Kidney (tissue), 13 donors: ENCODE measurements at regions not wholly inside any gene's neighbourhood (a gene's known extent, or its start where the extent isn't known, plus 50 kb on each side); places are given as distances from the start of the nearest gene placed in this dataset.

Experiments
- DNase-seq, 5 donors: peaks; one replicate each; pipeline ENCODE4 v3.0.0-alpha.2; 2013 to 2020
- FAIRE-seq: peaks from 2 replicates; lab custom pipeline; 2012; peaks lifted over from hg19 to GRCh38; lab: Jason Lieb, UNC
- H3K27ac ChIP-seq, 2 donors: one replicate each; pipeline ENCODE4 v1.7.0; 2013; ENCODE audit warnings: low read depth in 2 of 2, low read length in 2 of 2, inconsistent platforms in 1 of 2
- H3K27me3 ChIP-seq: one replicate; pipeline ENCODE4 v1.7.1; 2013; ENCODE audit warnings: low read length, inconsistent platforms; ENCODE audit not compliant: control insufficient read depth, insufficient read depth
- H3K36me3 ChIP-seq, 3 donors: one replicate each; pipeline versions ENCODE4 v1.7.0 to v1.7.1; 2013; ENCODE audit warnings: low read length in 3 of 3, control low read depth in 1 of 3, inconsistent platforms in 1 of 3; ENCODE audit not compliant: insufficient read depth in 3 of 3, control insufficient read depth in 2 of 3
- H3K4me1 ChIP-seq, 3 donors: one replicate each; pipeline versions ENCODE4 v1.7.0 to v1.7.1; 2013; ENCODE audit warnings: low read length in 3 of 3, inconsistent platforms in 1 of 3, low read depth in 1 of 3; ENCODE audit not compliant: control insufficient read depth in 2 of 3, insufficient read depth in 2 of 3
- H3K4me3 ChIP-seq, 3 donors: one replicate each; pipeline versions ENCODE4 v1.7.0 to v1.8.1; 2013; ENCODE audit warnings: low read length in 3 of 3, control low read depth in 1 of 3, inconsistent platforms in 1 of 3
- H3K9ac ChIP-seq, 3 donors: one replicate each; pipeline versions ENCODE4 v1.7.0 to v1.7.1; 2013; ENCODE audit warnings: low read length in 3 of 3, control low read depth in 1 of 3, inconsistent platforms in 1 of 3
- H3K9me3 ChIP-seq, 3 donors: one replicate each; pipeline versions ENCODE4 v1.7.0 to v1.7.1; 2013; ENCODE audit warnings: low read length in 3 of 3, control low read depth in 1 of 3, inconsistent platforms in 1 of 3; ENCODE audit not compliant: control insufficient read depth in 2 of 3, insufficient read depth in 1 of 3
- CTCF ChIP-seq: IDR thresholded peaks from 3 replicates; pipeline ENCODE4 v1.5.1; 2012; ENCODE audit warnings: mild to moderate bottlenecking, moderate library complexity, borderline replicate concordance; ENCODE audit not compliant: insufficient read depth; ENCODE audit errors: extremely low read depth
- intact Hi-C: fragments of 100-400 bp; cut with DNase I; formaldehyde crosslinking; loops from one replicate; pipeline ENCODE4 v1.11.1; 2022
- donor health status: control.
- donor health status: control.
- donor health status: control.
- donor health status: control.
- donor health status: control.
- donor health status: DM: yes; HTN: yes; CAD: no.
- donor health status: Normal renal cell carcinoma (clear cell type).

- intact Hi-C loops = no loop called here
- Histone ChIP-seq H3K9me3 (no peaks in the 10 kb centered on the region), H3K36me3 (no peaks in the 10 kb centered on the region), H3K4me3 (no peak overlapping the region), H3K27me3 (no peaks in the 10 kb centered on the region), H3K27ac (no peak overlapping the region), H3K9ac (no peak overlapping the region), H3K4me1 (no peaks in the 10 kb centered on the region)
- no peak for FAIRE-seq
- TF ChIP-seq CTCF = no peak
- no peak for DNase-seq
Measured at GRCh38 chr13:64626105-64626504, 2604.0 kb downstream of the PCDH9 start.

GRCh38 chr13:64617231-64617630 is 2612.9 kb downstream of the PCDH9 start:
- intact Hi-C loops = no loop called here
- FAIRE-seq = no peak

GRCh38 chr13:64591971-64592370 is 2638.2 kb downstream of the PCDH9 start:
- Histone ChIP-seq H3K9me3 (no peaks in the 10 kb centered on the region), H3K4me3 (no peak overlapping the region), H3K36me3 (no peaks in the 10 kb centered on the region), H3K27me3 (no peaks in the 10 kb centered on the region), H3K27ac (no peak overlapping the region), H3K4me1 (no peaks in the 10 kb centered on the region), H3K9ac (no peak overlapping the region)
- DNase-seq (no peak), FAIRE-seq (no peak)
- TF ChIP-seq CTCF = no peak
- intact Hi-C loops = no loop called here

More at GRCh38 chr13:64617231-64617630, 2612.9 kb downstream of the PCDH9 start:
- Histone ChIP-seq H3K27me3 (no peaks in the 10 kb centered on the region), H3K4me3 (no peak overlapping the region), H3K9me3 (no peaks in the 10 kb centered on the region), H3K36me3 (no peaks in the 10 kb centered on the region), H3K4me1 (no peaks in the 10 kb centered on the region), H3K9ac (no peak overlapping the region), H3K27ac (no peak overlapping the region)
- TF ChIP-seq CTCF = no peak
- DNase-seq = no peak

- intact Hi-C loops = no loop called here
- Histone ChIP-seq H3K27ac (no peak overlapping the region), H3K9me3 (no peaks in the 10 kb centered on the region), H3K27me3 (no peaks in the 10 kb centered on the region), H3K9ac (no peak overlapping the region), H3K36me3 (no peaks in the 10 kb centered on the region), H3K4me3 (no peak overlapping the region), H3K4me1 (no peaks in the 10 kb centered on the region)
- DNase-seq = no peak
- no peak for TF ChIP-seq CTCF
- FAIRE-seq = no peak
Measured at GRCh38 chr13:64579331-64579730, 2650.8 kb downstream of the PCDH9 start.
